ENCODE measurements at regions not wholly inside any gene's neighbourhood (a gene's known extent, or its start where the extent isn't known, plus 50 kb on each side); places are given as distances from the start of the nearest gene placed in this dataset.

DNA sequence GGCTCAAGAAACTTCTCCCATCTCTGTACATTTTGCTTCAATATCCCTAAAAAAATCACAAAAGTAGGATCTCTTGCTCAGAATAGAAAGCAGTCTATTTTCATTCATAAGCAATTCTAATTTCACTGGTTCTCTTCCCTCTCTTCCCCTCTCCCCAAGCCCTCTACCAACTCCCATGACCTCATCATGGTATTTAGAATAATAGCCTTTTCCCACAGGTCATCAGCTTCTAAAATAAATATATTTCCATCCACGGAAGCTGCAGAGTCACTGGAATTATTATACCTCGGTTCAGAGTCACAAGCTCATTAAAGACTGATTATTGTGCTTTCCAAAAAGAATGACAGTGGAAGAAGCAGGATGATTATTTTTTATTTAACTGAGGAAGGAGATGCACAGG is 84.2 kb upstream of the ADRA1B start:
- TF ChIP-seq NFYB (IDR thresholded peaks at IDR 0.05; ENCODE audit: extremely low read depth, insufficient read length) (no peak), FOXK2 (conservative IDR thresholded peaks at IDR 0.05 in 1 of 2, IDR thresholded peaks at IDR 0.05 in 1 of 2; ENCODE audit: low read depth in 2 of 2) (no peak), CTCF (IDR thresholded peaks at IDR 0.05 in 2 of 3, conservative IDR thresholded peaks at IDR 0.05 in 1 of 3; ENCODE audit: insufficient read depth in 2 of 3, low read depth in 1 of 3, low read length in 3 of 3) (no peak), CEBPB (tag; IDR thresholded peaks at IDR 0.05) (no peak), CBFB (CRISPR knock-in tag; IDR thresholded peaks at IDR 0.05) (no peak), STAT5B (CRISPR knock-in tag; IDR thresholded peaks at IDR 0.05) (no peak), CHD2 (IDR thresholded peaks at IDR 0.05; ENCODE audit: low read depth, low read length) (no peak), KAT8 (IDR thresholded peaks at IDR 0.05; ENCODE audit: low read depth) (no peak), MLX (CRISPR knock-in tag; conservative IDR thresholded peaks at IDR 0.05) (no peak), HCFC1 (IDR thresholded peaks at IDR 0.05; ENCODE audit: low read depth, low read length) (no peak), POLR2AphosphoS5 (IDR thresholded peaks at IDR 0.05; ENCODE audit: control insufficient read depth, insufficient read depth, low read depth, low read length) (no peak), ZEB2 (IDR thresholded peaks at IDR 0.05) (no peak), SIN3B (IDR thresholded peaks at IDR 0.05; ENCODE audit: low read depth) (no peak)
